ENCODE measurements at regions not wholly inside any gene's neighbourhood (a gene's known extent, or its start where the extent isn't known, plus 50 kb on each side); places are given as distances from the start of the nearest gene placed in this dataset.

- no peak for TF ChIP-seq CTCF (IDR thresholded peaks at IDR 0.05)
- Histone ChIP-seq H3K36me3 (ENCODE audit: low read depth) (no peaks in the 10 kb centered on the region), H3K9me3 (no peaks in the 10 kb centered on the region), H3K4me3 (no peak overlapping the region), H3K4me1 (ENCODE audit: low read depth) (no peaks in the 10 kb centered on the region)
- intact Hi-C loops (cut with DNase I, micrococcal nuclease), result no loop called here
- peak in 1 of 3 donors; percentile 21 for DNase-seq
- ATAC-seq, result no peak
These were observed 126.0 kb downstream of the GLI2 start for GRCh38 chr2:120861576-120862191.

- intact Hi-C loops (cut with DNase I, micrococcal nuclease), result no loop called here
- ATAC-seq, result no peak
These were observed 126.8 kb downstream of the GLI2 start for GRCh38 chr2:120862201-120863060.

GRCh38 chr2:120863146-120863545 is 127.5 kb downstream of the GLI2 start:
- TF ChIP-seq CTCF (IDR thresholded peaks at IDR 0.05), result no peak
- DNase-seq, result peak in 1 of 3 donors; percentile 14
- no peak for ATAC-seq
- H3K9me3 ChIP-seq, result no peaks in the 10 kb centered on the region
- intact Hi-C loops (cut with DNase I, micrococcal nuclease), result no loop called here
- H3K4me3 ChIP-seq, result no peak overlapping the region
- H3K4me1 ChIP-seq (ENCODE audit: low read depth), result no peaks in the 10 kb centered on the region
- no peaks in the 10 kb centered on the region for H3K36me3 ChIP-seq (ENCODE audit: low read depth)

More at GRCh38 chr2:120862201-120863060, 126.8 kb downstream of the GLI2 start:
- Histone ChIP-seq H3K4me1 (ENCODE audit: low read depth) (no peaks in the 10 kb centered on the region), H3K4me3 (no peak overlapping the region), H3K36me3 (ENCODE audit: low read depth) (no peaks in the 10 kb centered on the region), H3K9me3 (no peaks in the 10 kb centered on the region)
- DNase-seq, result peak in 1 of 3 donors; percentile 23
- no peak for TF ChIP-seq CTCF (IDR thresholded peaks at IDR 0.05)

GRCh38 chr2:120863661-120864320 is 128.1 kb downstream of the GLI2 start:
- intact Hi-C loops (cut with DNase I, micrococcal nuclease), result no loop called here
- Histone ChIP-seq H3K4me3 (no peak overlapping the region), H3K36me3 (ENCODE audit: low read depth) (no peaks in the 10 kb centered on the region), H3K9me3 (no peaks in the 10 kb centered on the region), H3K4me1 (ENCODE audit: low read depth) (no peaks in the 10 kb centered on the region)
- no peak for DNase-seq
- no peak for TF ChIP-seq CTCF (IDR thresholded peaks at IDR 0.05)
- peak; percentile 60 for ATAC-seq

- intact Hi-C loops (cut with DNase I, micrococcal nuclease), result no loop called here
- TF ChIP-seq CTCF (IDR thresholded peaks at IDR 0.05), result no peak
- DNase-seq (peak in 1 of 3 donors; percentile 26), ATAC-seq (peak; percentile 5)
- no peaks in the 10 kb centered on the region for H3K36me3 ChIP-seq (ENCODE audit: low read depth)
- no peaks in the 10 kb centered on the region for H3K9me3 ChIP-seq
- no peak overlapping the region for H3K4me3 ChIP-seq
- H3K4me1 ChIP-seq (ENCODE audit: low read depth), result no peaks in the 10 kb centered on the region
These were observed 129.3 kb downstream of the GLI2 start for GRCh38 chr2:120864981-120865380.
